ENCODE measurements at regions not wholly inside any gene's neighbourhood (a gene's known extent, or its start where the extent isn't known, plus 50 kb on each side); places are given as distances from the start of the nearest gene placed in this dataset.

GRCh38 chr20:18972251-18972876, 158.8 kb downstream of the SCP2D1 start:
- no peak for DNase-seq

DNA sequence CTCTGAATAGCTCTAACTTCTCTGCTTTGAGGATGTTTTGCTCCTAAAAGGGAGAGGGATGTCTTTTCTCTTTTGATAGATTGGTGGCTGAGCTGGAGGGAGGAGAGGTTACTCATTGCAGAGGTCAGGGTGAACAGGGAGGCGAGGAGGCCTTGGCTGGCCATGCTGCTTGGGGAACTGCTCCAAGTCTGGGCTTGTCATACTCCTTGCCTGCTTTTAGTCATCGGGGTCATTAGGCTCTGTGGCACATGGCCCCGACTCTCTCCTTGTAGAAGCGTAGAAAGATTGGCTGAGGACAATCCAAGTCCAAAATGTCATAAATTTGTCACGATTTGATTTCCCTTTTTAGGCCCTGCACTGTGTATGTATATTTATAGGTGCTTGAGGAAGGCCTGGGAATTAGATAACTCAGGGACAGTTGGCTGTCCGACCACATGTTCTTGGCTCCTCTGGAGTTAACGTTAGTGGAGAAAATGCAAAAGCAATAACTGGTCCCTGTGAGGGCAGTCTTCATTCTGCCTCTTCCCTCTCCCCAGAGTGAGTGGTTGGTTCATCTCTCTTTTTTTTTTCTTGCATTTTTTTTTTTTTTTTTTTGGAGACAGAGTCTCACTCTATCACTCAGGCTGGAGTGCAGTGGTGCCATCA, 160.1 kb downstream of the SCP2D1 start:
- DNase-seq, result no peak

DNA sequence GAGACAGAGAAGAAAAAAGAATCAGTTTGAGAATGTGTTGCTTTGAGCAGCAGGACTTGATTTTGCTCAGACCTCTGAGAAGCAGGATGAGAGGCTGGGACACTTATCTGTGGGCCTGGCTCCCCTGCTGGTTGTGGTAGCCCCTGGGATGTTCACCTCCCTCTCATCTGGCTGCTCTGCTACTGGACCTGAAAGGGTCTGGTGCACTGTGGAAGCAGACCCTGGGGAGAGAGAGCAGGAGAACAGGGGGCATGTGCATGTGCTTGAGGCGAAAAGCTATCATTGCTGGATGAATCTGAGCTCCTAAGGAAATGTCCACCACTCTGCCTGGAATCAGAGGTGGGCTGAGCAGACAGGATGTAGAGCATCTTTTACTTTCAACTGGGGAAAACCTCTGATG, 161.1 kb downstream of the SCP2D1 start:
- DNase-seq, result no peak

DNA sequence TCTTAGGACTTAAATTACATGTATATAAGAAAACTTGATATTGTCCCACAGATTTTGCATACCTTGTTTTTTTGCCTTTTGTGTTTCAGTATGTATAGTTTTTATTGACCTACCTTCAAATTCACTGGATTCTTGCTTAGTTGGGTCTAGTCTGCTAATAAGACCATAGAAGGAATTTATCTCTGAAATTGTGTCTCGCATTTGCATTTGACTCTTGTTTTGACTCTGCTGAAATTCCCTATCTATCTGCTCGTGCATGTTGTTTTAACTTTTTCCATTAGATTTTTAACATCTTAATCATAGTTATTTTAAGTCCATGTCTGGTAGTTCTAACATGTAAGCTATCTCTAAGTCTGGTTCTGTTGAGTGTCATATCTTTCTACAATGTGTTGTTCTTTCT, 163.9 kb downstream of the SCP2D1 start:
- DNase-seq, result no peak

- DNase-seq, result no peak
Observed at GRCh38 chr20:18978311-18978710, 164.7 kb downstream of the SCP2D1 start.

- no peak for DNase-seq
Observed at GRCh38 chr20:18979132-18979531, 165.5 kb downstream of the SCP2D1 start.

DNA sequence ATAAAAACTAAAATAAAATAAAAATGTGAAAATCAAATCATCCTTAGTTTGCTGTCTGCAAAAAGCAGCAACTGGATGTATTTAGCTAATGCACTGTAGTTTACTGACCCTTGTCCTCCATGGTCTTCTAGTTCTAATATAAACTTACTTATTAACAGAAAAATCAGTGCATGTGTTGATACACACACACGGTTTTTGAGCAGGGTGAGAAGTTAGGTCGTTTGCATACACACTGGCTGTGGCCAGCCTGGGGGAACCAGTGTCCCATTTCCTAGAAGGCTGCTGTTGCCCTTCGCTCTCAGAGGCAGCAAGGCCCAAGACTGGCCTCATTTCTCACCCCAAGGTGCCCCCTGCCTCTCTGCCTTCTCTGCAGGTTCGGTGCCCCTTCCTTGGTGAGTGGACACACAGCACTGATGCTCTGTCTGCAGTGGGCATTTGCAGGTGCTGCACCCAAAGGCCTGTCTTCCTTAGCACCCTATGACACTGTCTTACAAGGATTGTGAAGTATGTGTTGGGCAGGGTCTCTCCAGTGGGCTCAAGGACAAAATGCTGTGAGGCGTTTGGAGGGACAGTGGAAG, 168.5 kb downstream of the SCP2D1 start:
- no peak for DNase-seq

GRCh38 chr20:18983796-18984195, 170.2 kb downstream of the SCP2D1 start:
- DNase-seq, result peak; percentile 35

DNA sequence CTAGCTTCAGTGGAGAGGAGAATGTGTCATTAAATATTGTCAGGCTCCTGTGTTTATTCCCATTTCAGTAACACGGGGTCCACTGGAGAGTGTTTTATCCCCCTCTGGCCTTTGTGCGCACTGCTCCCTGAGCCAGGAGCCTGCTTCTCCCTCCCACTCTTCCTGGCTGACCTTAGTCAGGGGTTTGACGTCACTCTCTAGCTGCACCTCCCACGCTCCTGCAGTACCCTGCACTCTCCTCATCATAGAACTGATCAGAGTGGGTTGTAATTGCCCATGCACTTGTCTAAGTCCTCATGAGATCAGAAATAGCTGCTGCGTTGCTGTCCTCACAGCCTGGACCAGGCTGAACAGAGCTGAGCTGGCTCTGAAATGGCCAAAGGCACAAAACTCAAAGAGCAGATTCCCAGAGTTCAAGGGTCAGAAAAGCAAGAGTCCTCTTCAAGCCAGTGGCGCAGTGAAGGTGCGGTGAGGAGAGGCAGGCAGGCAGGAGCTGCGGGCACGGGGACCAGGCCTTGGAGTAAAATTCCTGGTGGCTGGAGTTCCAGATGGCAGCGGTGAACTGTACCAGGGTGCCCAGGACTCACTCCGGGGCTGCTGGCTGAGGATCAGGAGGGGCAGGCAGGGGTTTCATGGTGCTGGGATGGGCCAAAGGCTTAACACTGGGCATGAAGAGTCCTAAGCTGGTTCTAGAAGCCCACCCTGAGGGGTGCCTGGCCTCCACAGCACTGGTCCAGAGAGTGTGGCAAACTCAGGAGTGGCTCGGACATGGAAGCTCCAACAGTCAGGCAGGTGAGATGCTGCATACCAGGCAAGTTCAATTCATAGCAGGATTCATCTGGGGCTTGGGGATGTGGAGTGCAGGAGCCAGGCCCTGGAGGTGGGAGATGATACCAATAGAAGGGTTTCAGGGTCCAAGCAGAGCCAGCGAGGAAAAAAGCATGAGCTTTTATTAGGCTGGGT, 170.9 kb downstream of the SCP2D1 start:
- DNase-seq, result peak; percentile 8

DNA sequence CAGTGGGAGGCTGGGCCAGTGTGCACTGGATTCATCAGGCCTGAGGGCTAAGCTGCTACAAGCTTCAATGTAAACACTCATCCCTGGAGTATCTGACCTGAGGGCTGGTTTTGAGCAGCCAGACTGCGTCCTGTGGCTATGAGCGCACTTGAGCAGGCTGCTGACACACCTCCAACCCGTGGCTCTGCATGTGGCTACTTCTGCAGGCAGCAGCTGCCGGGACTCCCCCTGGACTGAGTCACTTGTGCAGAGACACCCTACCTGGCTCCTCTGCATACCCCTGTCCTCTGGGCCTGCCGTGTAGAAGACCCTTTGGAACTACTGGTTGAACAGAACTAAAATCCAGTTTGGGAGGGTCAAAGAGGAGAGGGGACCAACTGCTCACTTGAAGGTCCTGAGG, 172.0 kb downstream of the SCP2D1 start:
- DNase-seq, result no peak

- DNase-seq, result no peak
Observed at GRCh38 chr20:18986146-18986830, 172.7 kb downstream of the SCP2D1 start.

DNA sequence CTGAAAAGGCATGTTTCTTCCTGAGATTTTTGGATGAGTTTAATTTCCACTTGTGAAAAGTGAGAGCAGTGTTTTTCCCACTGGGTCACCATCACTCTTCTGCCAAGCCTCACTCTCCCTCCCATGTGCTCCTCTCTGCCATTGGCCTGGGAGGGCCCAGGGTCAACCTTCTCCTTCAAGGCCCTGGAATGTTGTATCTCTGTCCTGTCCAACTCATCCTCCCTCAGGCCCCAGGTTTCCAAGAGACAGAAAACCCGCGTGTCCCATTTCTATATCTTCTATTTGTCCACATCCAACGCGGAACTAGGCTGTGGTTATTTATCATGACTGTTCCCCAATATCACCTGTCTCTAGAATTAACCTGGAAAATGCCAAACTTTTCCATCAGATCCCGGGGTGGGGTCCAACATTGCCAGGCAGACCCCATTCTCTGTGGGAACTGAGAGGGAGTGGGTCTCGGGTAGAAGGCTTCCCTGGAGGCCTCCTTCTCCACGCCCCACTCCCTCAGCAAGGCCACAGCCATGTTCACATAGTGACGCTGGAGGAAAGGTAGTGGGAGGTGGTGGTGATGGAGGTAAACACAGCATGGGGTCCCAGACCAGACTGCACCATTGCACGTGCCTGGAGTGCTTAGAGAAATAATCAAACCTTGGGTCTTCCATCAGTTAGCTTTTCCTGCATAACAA, 173.5 kb downstream of the SCP2D1 start:
- DNase-seq, result no peak

- no peak for DNase-seq
Observed at GRCh38 chr20:18987781-18988360, 174.3 kb downstream of the SCP2D1 start.

DNA sequence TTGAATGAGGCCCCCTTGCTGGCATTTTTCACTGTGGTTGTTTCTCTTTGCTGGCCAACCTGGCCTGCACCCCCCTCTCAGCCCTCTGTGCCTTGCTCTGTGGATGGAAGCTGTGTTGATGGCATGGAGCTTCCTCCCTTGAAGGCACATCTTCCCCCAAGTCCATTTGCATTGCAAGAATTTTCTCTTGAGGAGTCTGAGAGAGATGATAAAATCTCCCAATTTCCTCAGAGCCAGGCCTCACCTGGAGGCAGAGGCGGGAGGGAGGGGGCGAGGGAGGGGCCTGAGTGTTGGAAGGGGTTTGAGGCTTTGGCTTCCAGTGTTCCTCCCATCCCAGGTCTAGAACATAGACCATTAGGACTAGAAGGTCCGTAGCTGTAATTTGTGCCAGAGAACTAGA, 175.1 kb downstream of the SCP2D1 start:
- no peak for DNase-seq

- no peak for DNase-seq
Observed at GRCh38 chr20:18989736-18990474, 176.3 kb downstream of the SCP2D1 start.

- DNase-seq, result no peak
Observed at GRCh38 chr20:18991012-18991411, 177.4 kb downstream of the SCP2D1 start.

DNA sequence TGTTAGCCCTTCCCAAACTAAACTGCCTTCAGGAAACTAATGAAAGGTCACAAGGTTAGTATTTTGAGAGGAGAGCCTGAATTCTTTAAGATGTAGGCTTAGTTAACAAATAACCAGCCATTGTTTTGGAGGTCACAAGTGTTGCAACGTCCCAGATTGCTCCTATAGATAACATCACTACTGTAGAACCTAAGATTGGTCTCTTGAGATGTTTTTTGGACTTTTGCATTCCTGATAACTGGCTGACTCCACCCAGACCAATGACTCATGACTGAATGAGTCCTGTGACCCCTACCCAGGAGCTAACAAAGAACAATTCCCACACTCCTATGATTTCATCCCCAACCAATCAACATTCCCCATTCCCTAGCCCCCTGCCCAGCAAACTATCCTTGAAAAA, 178.8 kb downstream of the SCP2D1 start:
- DNase-seq, result no peak

DNA sequence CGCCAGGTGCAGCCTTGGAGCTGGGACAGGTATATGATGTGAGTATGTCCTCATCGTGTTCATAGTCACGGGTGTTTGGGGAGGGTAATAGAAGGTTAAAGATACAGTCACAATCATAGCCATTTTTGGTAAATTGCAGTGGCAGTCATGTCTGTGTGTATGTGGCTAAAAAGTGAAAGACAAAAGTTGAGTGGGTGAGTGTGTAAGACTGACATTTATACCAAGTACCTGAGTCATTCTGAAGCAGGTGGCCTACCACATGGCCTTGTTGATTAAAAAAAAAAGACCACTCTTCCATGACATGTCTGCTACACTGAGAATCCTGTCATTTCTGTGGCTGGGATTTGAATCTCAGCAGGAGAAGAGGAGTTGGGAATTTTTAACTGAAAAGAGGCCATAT, 181.9 kb downstream of the SCP2D1 start:
- DNase-seq, result no peak

- no peak for DNase-seq
Observed at GRCh38 chr20:18999086-18999485, 185.5 kb downstream of the SCP2D1 start.

DNA sequence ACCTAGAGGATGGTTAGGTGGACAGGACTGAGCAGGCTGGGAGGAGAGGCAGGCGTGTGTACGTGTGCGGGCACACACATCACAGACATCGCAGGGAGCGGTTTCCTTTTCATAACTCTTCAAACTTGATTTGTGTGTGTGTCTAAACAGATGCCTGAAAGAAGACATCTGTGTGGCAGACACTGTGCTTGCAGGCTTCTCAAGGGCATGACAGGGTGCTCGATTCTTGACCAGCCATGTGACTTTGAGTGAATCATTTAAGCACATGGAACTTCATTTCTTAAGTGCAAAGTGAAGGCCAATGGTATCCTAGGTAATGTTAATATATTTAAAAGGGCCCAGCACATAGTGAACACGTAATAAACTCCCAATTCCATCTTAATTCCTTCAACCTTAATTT, 186.5 kb downstream of the SCP2D1 start:
- no peak for DNase-seq

- DNase-seq, result no peak
Observed at GRCh38 chr20:19001177-19001576, 187.6 kb downstream of the SCP2D1 start.
